ENCODE measurements at regions not wholly inside any gene's neighbourhood (a gene's known extent, or its start where the extent isn't known, plus 50 kb on each side); places are given as distances from the start of the nearest gene placed in this dataset.

DNA sequence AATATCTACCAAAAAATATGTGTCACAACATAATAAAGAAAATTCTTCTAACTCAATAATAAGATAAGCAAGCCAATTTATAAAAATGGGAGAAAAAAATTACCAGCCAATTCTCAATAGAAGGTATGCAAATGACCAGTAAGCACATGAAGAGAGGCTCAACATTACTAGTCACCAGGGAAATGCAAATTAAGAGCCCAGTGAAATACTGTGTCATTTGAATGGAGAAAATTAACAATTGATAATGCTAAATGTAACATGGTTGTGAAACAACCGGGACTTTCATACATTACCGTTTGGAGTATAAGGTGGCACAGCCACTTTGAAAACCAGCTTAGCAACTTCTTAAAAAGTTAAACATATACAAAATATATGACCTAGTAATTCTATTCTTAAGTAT is 460.7 kb downstream of the IGSF11 start:
- TF ChIP-seq, protein P1, sequence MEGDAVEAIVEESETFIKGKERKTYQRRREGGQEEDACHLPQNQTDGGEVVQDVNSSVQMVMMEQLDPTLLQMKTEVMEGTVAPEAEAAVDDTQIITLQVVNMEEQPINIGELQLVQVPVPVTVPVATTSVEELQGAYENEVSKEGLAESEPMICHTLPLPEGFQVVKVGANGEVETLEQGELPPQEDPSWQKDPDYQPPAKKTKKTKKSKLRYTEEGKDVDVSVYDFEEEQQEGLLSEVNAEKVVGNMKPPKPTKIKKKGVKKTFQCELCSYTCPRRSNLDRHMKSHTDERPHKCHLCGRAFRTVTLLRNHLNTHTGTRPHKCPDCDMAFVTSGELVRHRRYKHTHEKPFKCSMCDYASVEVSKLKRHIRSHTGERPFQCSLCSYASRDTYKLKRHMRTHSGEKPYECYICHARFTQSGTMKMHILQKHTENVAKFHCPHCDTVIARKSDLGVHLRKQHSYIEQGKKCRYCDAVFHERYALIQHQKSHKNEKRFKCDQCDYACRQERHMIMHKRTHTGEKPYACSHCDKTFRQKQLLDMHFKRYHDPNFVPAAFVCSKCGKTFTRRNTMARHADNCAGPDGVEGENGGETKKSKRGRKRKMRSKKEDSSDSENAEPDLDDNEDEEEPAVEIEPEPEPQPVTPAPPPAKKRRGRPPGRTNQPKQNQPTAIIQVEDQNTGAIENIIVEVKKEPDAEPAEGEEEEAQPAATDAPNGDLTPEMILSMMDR (IDR thresholded peaks at IDR 0.05): no peak

DNA sequence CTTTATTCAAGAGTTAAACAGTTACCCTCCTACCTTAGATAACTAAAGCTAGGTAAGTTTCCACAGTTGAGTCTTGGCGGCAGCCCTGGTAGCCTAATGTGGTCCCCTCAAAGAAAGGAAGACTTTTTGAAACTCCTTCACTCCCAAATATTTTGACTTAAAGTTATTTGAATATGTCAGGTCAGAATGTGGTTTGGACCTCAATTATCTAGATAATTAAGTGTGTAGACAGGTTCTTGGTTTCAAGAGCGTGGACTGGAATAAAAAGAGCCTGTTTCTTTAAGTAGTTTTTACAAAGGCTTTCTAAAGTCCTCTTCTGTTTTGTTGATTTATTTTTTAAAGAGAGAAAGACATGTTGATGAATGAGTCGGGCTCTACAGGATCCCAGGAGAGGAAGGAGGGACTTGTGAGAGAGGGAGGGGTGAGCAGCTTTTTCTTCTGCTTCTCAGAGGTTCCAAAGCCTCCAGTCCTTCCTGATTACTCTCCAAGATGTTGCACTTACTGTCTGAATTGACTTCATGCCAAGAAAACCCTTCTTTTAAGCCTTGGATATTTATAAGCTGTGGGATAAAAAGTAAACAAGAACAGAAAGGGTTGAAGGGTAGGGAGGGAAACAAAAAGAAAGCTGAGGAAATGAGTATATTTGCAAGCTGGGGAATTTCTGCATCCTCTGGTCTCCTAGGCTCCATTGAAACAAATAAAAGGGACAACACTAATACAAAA is 457.4 kb downstream of the IGSF11 start:
- TF ChIP-seq, protein P1 (IDR thresholded peaks at IDR 0.05): no peak

DNA sequence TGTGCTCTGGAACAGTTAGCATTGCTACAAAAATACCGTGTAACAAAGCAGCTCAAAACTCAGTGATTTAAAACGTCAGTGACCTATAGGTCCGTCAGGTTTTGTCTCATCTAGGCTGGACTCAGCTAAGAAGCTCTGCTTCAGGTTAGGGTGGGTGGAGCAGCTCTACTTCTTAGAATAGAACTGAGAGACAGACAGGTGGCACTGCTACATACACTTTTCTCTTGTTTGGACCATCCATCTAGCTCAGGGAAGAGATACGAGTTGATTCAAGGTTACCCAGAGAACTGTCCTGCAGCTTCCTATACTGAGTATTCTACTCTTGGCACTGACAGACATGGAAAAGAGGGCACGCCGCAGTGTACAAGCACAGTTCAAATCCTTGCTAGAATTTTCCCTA is 456.1 kb downstream of the IGSF11 start:
- TF ChIP-seq, protein P1 (IDR thresholded peaks at IDR 0.05): no peak

DNA sequence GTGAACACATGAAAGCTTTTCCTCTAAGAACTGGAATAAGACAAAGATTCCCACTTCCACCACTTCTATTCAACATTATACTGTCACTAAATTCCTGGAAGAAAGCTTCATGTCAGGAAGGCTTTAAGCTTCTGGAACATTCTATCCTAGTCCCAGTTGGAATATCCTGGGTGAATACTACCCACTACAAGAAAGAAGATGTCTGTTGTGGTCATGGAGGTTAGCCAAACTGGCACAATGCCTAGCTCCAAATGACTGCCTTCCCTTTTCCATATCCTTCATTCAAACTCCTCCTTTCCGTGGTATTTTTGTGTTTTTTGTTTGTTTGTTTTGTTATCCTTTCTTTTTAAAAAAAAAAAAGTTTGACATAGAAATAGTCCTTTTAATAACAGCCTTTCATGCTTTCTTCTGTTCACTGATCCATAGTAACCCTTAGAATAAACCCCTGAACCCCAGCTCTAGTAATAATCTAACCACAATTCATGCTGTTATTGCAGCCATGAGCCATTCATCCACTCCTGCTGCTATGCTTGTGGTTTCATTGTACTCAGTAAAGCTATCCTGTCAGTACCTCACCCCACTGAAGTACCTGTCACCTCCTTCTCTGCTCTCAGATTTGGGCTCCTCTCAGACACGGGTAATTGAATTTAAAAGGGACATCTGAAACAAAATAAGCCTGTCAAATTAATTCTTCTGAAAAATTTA is 447.5 kb downstream of the IGSF11 start:
- TF ChIP-seq, protein P1 (IDR thresholded peaks at IDR 0.05): no peak

DNA sequence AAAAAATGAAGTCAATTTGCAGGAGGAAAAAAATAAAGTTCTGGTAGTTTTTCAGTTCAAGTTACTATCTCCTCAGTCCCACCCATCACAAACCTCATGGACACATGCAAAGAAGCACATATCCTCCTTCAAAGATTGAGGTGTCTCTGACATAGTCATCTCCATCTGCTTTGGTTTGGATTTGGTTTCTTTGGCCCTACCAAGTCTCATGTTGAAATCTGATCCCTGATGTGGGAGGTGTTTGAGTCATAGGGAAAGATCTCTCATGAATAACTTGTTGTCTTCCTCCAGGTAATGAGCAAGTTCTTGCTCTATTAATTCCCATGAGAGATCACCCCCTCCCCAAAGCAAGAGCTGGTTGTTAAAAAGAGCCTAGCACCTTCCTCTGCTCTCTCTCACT is 446.8 kb downstream of the IGSF11 start:
- TF ChIP-seq, protein P1 (IDR thresholded peaks at IDR 0.05): no peak

DNA sequence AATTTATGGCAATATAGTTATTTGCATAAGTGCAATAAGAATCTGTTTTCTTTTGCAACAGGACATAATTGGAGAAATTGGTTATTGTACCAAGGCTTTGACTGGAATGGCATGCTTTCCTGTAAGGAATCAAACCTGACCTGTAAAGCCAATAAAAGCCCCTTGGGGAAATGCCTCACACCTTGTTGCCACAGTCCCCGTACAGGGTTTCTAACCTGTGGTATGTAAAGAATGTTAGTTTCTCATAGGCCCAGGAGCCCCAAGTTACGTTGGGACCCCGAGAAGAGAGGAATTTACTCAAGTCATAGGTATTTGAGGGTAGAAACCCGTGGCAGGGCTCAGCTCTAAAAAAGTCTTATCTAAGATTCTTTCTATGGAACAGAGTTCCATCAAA is 441.4 kb downstream of the IGSF11 start:
- TF ChIP-seq, protein P1 (IDR thresholded peaks at IDR 0.05): no peak

DNA sequence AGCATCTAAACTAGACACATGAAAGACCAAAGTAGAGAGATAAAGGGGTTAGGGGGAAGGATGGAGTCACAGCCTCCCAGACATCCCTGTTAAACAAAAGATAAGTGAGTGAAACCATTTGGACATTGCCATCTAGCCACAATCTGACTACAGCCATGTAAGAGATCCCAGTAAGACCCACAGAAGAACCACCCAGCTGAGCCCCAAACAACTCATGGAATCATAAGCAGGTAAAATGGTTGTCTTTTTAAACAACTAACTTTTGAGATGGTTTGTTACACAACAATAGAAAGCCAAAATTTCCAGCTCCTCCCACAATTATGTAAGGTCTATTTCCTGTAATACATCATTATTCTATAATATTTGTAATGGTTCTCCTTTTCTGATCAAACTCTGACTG is 437.5 kb downstream of the IGSF11 start:
- TF ChIP-seq, protein P1 (IDR thresholded peaks at IDR 0.05): no peak

Measured in LNCAP (cell line).